Osteocyte (in vitro differentiated cells): ENCODE measurements at regions not wholly inside any gene's neighbourhood (a gene's known extent, or its start where the extent isn't known, plus 50 kb on each side); places are given as distances from the start of the nearest gene placed in this dataset.

Source experiments
- DNase-seq: peaks from one replicate; pipeline ENCODE4 v3.0.0; 2021; ENCODE audit warnings: mixed read lengths; ENCODE audit not compliant: unreplicated experiment; ENCODE audit errors: extremely low spot score
- H3K27ac Mint-ChIP-seq: one replicate; pipeline ENCODE4 v1.8.0; 2021; ENCODE audit warnings: mild to moderate bottlenecking, mixed read lengths; ENCODE audit not compliant: unreplicated experiment
- H3K27me3 Mint-ChIP-seq: one replicate; pipeline ENCODE4 v1.8.0; 2021; ENCODE audit warnings: mixed read lengths; ENCODE audit not compliant: unreplicated experiment
- H3K36me3 Mint-ChIP-seq: one replicate; pipeline ENCODE4 v1.8.0; 2021; ENCODE audit warnings: mixed read lengths; ENCODE audit not compliant: unreplicated experiment
- H3K4me1 Mint-ChIP-seq: one replicate; pipeline ENCODE4 v1.8.0; 2021; ENCODE audit warnings: mixed read lengths; ENCODE audit not compliant: unreplicated experiment
- H3K4me3 Mint-ChIP-seq: one replicate; pipeline ENCODE4 v1.8.0; 2021; ENCODE audit warnings: mild to moderate bottlenecking, moderate library complexity, mixed read lengths; ENCODE audit not compliant: unreplicated experiment
- H3K9me3 Mint-ChIP-seq: one replicate; pipeline ENCODE4 v1.8.0; 2021; ENCODE audit warnings: mixed read lengths; ENCODE audit not compliant: unreplicated experiment
- CTCF ChIP-seq: fragments of 200-600 bp; sonication (generic); IDR thresholded peaks from 2 replicates; pipeline ENCODE4 v1.5.0; 2021; ENCODE audit warnings: antibody characterized with exemption, mild to moderate bottlenecking, moderate library complexity

- Mint-ChIP-seq H3K27me3 (no peaks in the 10 kb centered on the region), H3K36me3 (no peaks in the 10 kb centered on the region), H3K9me3 (no peaks in the 10 kb centered on the region), H3K4me3 (no peak overlapping the region), H3K27ac (no peak overlapping the region), H3K4me1 (no peaks in the 10 kb centered on the region)
- no peak for DNase-seq
- no peak for TF ChIP-seq CTCF
Measured at GRCh38 chr5:165263536-165263935, 1758.1 kb downstream of the MAT2B start.

- H3K27me3 Mint-ChIP-seq, result no peaks in the 10 kb centered on the region
- TF ChIP-seq CTCF, result no peak
- H3K36me3 Mint-ChIP-seq, result no peaks in the 10 kb centered on the region
- H3K27ac Mint-ChIP-seq, result no peak overlapping the region
- DNase-seq, result no peak
- no peaks in the 10 kb centered on the region for H3K4me1 Mint-ChIP-seq
- no peaks in the 10 kb centered on the region for H3K9me3 Mint-ChIP-seq
- H3K4me3 Mint-ChIP-seq, result no peak overlapping the region
Measured at GRCh38 chr5:165266939-165267338, 1761.5 kb downstream of the MAT2B start.

- Mint-ChIP-seq H3K4me1 (no peaks in the 10 kb centered on the region), H3K27me3 (no peaks in the 10 kb centered on the region), H3K4me3 (no peak overlapping the region), H3K36me3 (no peaks in the 10 kb centered on the region), H3K27ac (no peak overlapping the region), H3K9me3 (peaks cover 7% of the 10 kb centered on the region)
- TF ChIP-seq CTCF, result no peak
- DNase-seq, result no peak
Measured at GRCh38 chr5:165272436-165272835, 1767.0 kb downstream of the MAT2B start.

- Mint-ChIP-seq H3K36me3 (no peaks in the 10 kb centered on the region), H3K27ac (no peak overlapping the region), H3K27me3 (no peaks in the 10 kb centered on the region), H3K4me3 (no peak overlapping the region), H3K9me3 (peaks cover 7% of the 10 kb centered on the region), H3K4me1 (no peaks in the 10 kb centered on the region)
- no peak for TF ChIP-seq CTCF
- no peak for DNase-seq
Measured at GRCh38 chr5:165277661-165278060, 1772.2 kb downstream of the MAT2B start.

- TF ChIP-seq CTCF, result no peak
- no peaks in the 10 kb centered on the region for H3K36me3 Mint-ChIP-seq
- H3K9me3 Mint-ChIP-seq, result peaks cover 4% of the 10 kb centered on the region
- H3K4me1 Mint-ChIP-seq, result no peaks in the 10 kb centered on the region
- H3K27me3 Mint-ChIP-seq, result no peaks in the 10 kb centered on the region
- DNase-seq, result no peak
- H3K27ac Mint-ChIP-seq, result no peak overlapping the region
- H3K4me3 Mint-ChIP-seq, result no peak overlapping the region
Measured at GRCh38 chr5:165282491-165282890, 1777.1 kb downstream of the MAT2B start.
